ENCODE measurements at regions not wholly inside any gene's neighbourhood (a gene's known extent, or its start where the extent isn't known, plus 50 kb on each side); places are given as distances from the start of the nearest gene placed in this dataset.

DNA sequence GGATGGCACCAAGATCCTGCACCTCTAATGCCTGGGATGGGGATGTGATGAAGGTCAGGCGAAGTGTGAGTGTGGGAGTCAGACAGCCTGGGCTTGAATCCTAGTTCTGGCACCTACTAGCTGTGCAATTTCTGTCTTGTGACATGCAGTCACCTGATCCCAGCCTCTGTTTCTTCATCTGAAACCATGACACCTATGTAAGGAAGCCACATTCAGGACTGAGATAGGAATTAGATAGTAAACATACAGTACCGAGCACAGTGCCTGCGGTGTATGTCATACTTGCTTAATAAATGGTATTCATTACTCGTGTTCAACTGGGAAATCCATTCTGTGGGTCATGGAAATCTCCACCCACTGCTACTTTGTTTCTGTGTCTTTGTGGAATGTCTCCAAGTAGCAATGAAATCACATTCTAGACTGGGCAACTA is 140.6 kb upstream of the STC2 start:
- no peak overlapping the region for H3K27ac ChIP-seq (ENCODE audit: low read depth, low read length)
- H3K27me3 ChIP-seq (ENCODE audit: insufficient read depth, low read length, poor library complexity): no peaks in the 10 kb centered on the region
- DNase-seq: no peak
- H3K18ac ChIP-seq (ENCODE audit: low read length): no peak overlapping the region
- no peaks in the 10 kb centered on the region for H3K79me2 ChIP-seq (ENCODE audit: control insufficient read depth, insufficient read depth, low read length)
- H3K4me2 ChIP-seq (ENCODE audit: low read length): no peak overlapping the region
- no peak overlapping the region for H2AK5ac ChIP-seq (ENCODE audit: low read length)
- H2BK15ac ChIP-seq (replicated peaks; ENCODE audit: low read depth): no peak overlapping the region
- H3K9ac ChIP-seq (ENCODE audit: low read length): no peak overlapping the region
- H3K4me1 ChIP-seq (ENCODE audit: control insufficient read depth, low read depth, low read length): no peaks in the 10 kb centered on the region
- H2BK5ac ChIP-seq (ENCODE audit: low read length): no peak overlapping the region
- H3K79me1 ChIP-seq (ENCODE audit: low read length): no peaks in the 10 kb centered on the region
- H3K4me3 ChIP-seq (ENCODE audit: low read length): no peak overlapping the region
- no peak overlapping the region for H3K56ac ChIP-seq (ENCODE audit: low read length)
- no peak overlapping the region for H3K23ac ChIP-seq (ENCODE audit: low read length)
- no peak overlapping the region for H3K4ac ChIP-seq (ENCODE audit: low read depth, low read length)
- H4K8ac ChIP-seq (ENCODE audit: low read depth, low read length): no peak overlapping the region
- H4K5ac ChIP-seq (ENCODE audit: low read length): no peak overlapping the region
- no CpG with 5 or more reads among the region's 4 CpGs for WGBS (ENCODE audit: extremely low coverage, insufficient coverage, low lambda C conversion rate)
- H2BK120ac ChIP-seq (ENCODE audit: low read depth, low read length): no peak overlapping the region
- H3K36me3 ChIP-seq (ENCODE audit: control insufficient read depth, insufficient read depth, low read length): no peaks in the 10 kb centered on the region

DNA sequence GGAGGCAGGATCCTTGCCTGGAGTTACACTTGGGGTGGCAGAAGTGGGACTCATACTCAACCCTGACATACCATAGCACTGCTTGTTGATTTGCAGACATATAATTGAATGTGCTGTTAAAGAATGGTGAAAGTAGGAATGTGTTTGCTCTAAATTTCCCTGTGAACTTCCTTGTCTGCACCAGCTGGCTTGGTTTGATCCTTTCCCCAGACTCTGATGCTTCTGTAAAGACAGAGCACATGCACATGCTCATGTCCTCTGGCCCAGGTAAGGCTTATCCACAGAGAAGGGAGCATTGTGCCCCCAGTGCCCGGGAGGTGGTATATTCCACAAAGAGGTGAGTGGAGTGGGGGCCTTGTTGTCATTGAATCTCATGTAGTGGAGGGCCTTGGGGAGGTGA is 138.0 kb upstream of the STC2 start:
- Histone ChIP-seq H3K79me2 (ENCODE audit: control insufficient read depth, insufficient read depth, low read length) (no peaks in the 10 kb centered on the region), H3K79me1 (ENCODE audit: low read length) (no peaks in the 10 kb centered on the region), H4K5ac (ENCODE audit: low read length) (no peak overlapping the region), H3K27me3 (ENCODE audit: insufficient read depth, low read length, poor library complexity) (no peaks in the 10 kb centered on the region), H3K4me2 (ENCODE audit: low read length) (no peak overlapping the region), H2BK120ac (ENCODE audit: low read depth, low read length) (no peak overlapping the region), H3K23ac (ENCODE audit: low read length) (no peak overlapping the region), H3K9ac (ENCODE audit: low read length) (no peak overlapping the region), H3K56ac (ENCODE audit: low read length) (no peak overlapping the region), H2AK5ac (ENCODE audit: low read length) (no peak overlapping the region), H3K4ac (ENCODE audit: low read depth, low read length) (no peak overlapping the region), H2BK15ac (replicated peaks; ENCODE audit: low read depth) (no peak overlapping the region), H4K8ac (ENCODE audit: low read depth, low read length) (no peak overlapping the region), H3K18ac (ENCODE audit: low read length) (no peak overlapping the region), H3K4me1 (ENCODE audit: control insufficient read depth, low read depth, low read length) (no peaks in the 10 kb centered on the region), H3K4me3 (ENCODE audit: low read length) (no peak overlapping the region), H3K27ac (ENCODE audit: low read depth, low read length) (no peak overlapping the region), H2BK5ac (ENCODE audit: low read length) (no peak overlapping the region), H3K36me3 (ENCODE audit: control insufficient read depth, insufficient read depth, low read length) (no peaks in the 10 kb centered on the region)
- WGBS (ENCODE audit: extremely low coverage, insufficient coverage, low lambda C conversion rate): no CpG with 5 or more reads among the region's 1 CpG
- DNase-seq: no peak

DNA sequence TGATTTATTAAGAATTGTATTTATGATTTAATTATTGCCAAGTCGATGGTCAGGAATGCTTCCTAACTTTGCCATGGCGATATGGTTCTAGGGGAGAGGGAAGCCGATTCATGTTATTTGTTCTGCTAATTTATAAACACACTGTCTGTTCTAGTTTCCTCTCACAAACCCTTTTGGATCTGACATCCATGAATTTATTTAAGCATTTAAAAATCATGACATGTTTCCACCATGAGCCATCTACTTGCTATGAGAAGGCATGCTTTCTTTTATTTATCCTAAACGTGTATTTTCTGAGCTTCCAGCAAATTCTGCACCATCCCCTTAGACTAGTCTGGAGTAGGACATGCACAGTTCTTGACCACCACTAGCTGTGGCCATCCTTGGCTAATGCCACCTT is 136.6 kb upstream of the STC2 start:
- Histone ChIP-seq H3K79me2 (ENCODE audit: control insufficient read depth, insufficient read depth, low read length) (no peaks in the 10 kb centered on the region), H3K27me3 (ENCODE audit: insufficient read depth, low read length, poor library complexity) (no peaks in the 10 kb centered on the region), H4K8ac (ENCODE audit: low read depth, low read length) (no peak overlapping the region), H2BK5ac (ENCODE audit: low read length) (no peak overlapping the region), H3K27ac (ENCODE audit: low read depth, low read length) (no peak overlapping the region), H4K5ac (ENCODE audit: low read length) (no peak overlapping the region), H3K56ac (ENCODE audit: low read length) (no peak overlapping the region), H3K18ac (ENCODE audit: low read length) (no peak overlapping the region), H3K4me1 (ENCODE audit: control insufficient read depth, low read depth, low read length) (no peaks in the 10 kb centered on the region), H2BK15ac (replicated peaks; ENCODE audit: low read depth) (no peak overlapping the region), H3K36me3 (ENCODE audit: control insufficient read depth, insufficient read depth, low read length) (no peaks in the 10 kb centered on the region), H3K4me3 (ENCODE audit: low read length) (no peak overlapping the region), H2BK120ac (ENCODE audit: low read depth, low read length) (no peak overlapping the region), H3K79me1 (ENCODE audit: low read length) (no peaks in the 10 kb centered on the region), H3K4me2 (ENCODE audit: low read length) (no peak overlapping the region), H3K4ac (ENCODE audit: low read depth, low read length) (no peak overlapping the region), H3K23ac (ENCODE audit: low read length) (no peak overlapping the region), H2AK5ac (ENCODE audit: low read length) (no peak overlapping the region), H3K9ac (ENCODE audit: low read length) (no peak overlapping the region)
- DNase-seq: no peak
- WGBS (ENCODE audit: extremely low coverage, insufficient coverage, low lambda C conversion rate): no CpG with 5 or more reads among the region's 4 CpGs

DNA sequence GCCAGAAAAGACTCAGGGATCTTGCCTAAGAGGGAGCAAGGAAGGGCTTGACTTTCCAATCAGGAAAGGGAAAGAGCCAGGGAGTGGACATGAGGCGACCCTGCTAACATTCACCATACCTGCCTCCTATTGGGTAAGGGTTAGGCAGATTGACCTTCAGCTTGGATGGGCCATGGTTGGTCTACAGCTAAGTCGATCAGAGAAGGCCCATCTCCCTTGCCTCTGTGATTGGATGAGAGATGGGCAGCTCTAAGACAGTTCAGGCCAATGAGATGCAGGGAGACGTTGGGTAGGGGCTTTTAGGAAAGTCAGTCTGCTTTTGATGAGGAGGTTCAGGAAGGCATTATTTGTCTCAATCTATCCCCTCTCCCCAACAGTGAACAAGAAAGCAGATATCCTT is 135.0 kb upstream of the STC2 start:
- WGBS (ENCODE audit: extremely low coverage, insufficient coverage, low lambda C conversion rate): no CpG with 5 or more reads among the region's 3 CpGs
- Histone ChIP-seq H3K4me2 (ENCODE audit: low read length) (no peak overlapping the region), H4K5ac (ENCODE audit: low read length) (no peak overlapping the region), H3K4me1 (ENCODE audit: control insufficient read depth, low read depth, low read length) (no peaks in the 10 kb centered on the region), H2AK5ac (ENCODE audit: low read length) (no peak overlapping the region), H4K8ac (ENCODE audit: low read depth, low read length) (no peak overlapping the region), H3K27ac (ENCODE audit: low read depth, low read length) (no peak overlapping the region), H3K56ac (ENCODE audit: low read length) (no peak overlapping the region), H2BK5ac (ENCODE audit: low read length) (no peak overlapping the region), H3K18ac (ENCODE audit: low read length) (no peak overlapping the region), H3K79me1 (ENCODE audit: low read length) (no peaks in the 10 kb centered on the region), H2BK15ac (replicated peaks; ENCODE audit: low read depth) (no peak overlapping the region), H3K36me3 (ENCODE audit: control insufficient read depth, insufficient read depth, low read length) (no peaks in the 10 kb centered on the region), H3K79me2 (ENCODE audit: control insufficient read depth, insufficient read depth, low read length) (no peaks in the 10 kb centered on the region), H3K23ac (ENCODE audit: low read length) (no peak overlapping the region), H3K9ac (ENCODE audit: low read length) (no peak overlapping the region), H3K4ac (ENCODE audit: low read depth, low read length) (no peak overlapping the region), H2BK120ac (ENCODE audit: low read depth, low read length) (no peak overlapping the region), H3K4me3 (ENCODE audit: low read length) (no peak overlapping the region), H3K27me3 (ENCODE audit: insufficient read depth, low read length, poor library complexity) (no peaks in the 10 kb centered on the region)
- DNase-seq: no peak

DNA sequence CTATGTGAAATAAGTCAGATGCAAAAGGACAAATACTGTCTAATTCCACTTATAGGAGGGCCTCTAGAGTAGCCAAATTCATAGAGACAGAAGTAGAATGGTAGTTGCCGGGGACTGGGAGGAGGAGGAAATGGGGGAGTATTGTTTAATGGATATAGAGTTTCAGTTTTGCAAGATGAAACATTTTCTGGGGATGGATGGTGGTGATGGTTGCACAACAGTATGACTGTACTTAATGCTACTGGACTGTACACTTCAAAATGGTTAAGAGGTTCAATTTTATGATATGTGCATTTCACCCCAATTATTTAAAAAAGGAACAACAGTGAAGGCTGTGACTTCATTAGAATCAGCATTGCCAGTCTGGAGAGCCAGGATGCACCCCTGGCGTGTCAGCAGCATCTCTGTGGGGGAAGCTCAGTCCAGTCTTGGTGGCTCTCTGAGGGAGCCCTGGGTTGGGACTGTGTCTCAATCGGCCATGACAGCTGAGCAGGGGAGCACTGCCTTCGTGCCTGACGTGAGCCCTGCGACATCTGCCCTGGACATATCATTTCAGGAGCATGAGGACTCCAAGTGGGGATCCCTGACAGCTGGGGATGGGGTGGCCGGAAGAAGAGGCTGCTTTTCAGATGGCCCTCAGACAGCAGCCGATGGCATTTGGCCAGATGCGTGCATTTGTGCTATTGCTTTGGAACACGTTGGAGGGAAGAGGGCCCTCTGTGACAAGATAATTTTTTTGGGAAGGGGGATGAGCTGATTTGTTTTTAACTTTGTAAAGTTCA is 130.8 kb upstream of the STC2 start:
- Histone ChIP-seq H3K23ac (ENCODE audit: low read length) (no peak overlapping the region), H2AK5ac (ENCODE audit: low read length) (no peak overlapping the region), H3K79me1 (ENCODE audit: low read length) (no peaks in the 10 kb centered on the region), H2BK120ac (ENCODE audit: low read depth, low read length) (no peak overlapping the region), H3K56ac (ENCODE audit: low read length) (no peak overlapping the region), H4K5ac (ENCODE audit: low read length) (no peak overlapping the region), H3K4me3 (ENCODE audit: low read length) (no peak overlapping the region), H3K27ac (ENCODE audit: low read depth, low read length) (no peak overlapping the region), H2BK15ac (replicated peaks; ENCODE audit: low read depth) (no peak overlapping the region), H2BK5ac (ENCODE audit: low read length) (no peak overlapping the region), H3K27me3 (ENCODE audit: insufficient read depth, low read length, poor library complexity) (no peaks in the 10 kb centered on the region), H3K4me2 (ENCODE audit: low read length) (no peak overlapping the region), H3K4me1 (ENCODE audit: control insufficient read depth, low read depth, low read length) (no peaks in the 10 kb centered on the region), H3K18ac (ENCODE audit: low read length) (no peak overlapping the region), H3K9ac (ENCODE audit: low read length) (no peak overlapping the region), H3K79me2 (ENCODE audit: control insufficient read depth, insufficient read depth, low read length) (no peaks in the 10 kb centered on the region), H3K36me3 (ENCODE audit: control insufficient read depth, insufficient read depth, low read length) (no peaks in the 10 kb centered on the region), H4K8ac (ENCODE audit: low read depth, low read length) (no peak overlapping the region), H3K4ac (ENCODE audit: low read depth, low read length) (no peak overlapping the region)
- no peak for DNase-seq
- WGBS (ENCODE audit: extremely low coverage, insufficient coverage, low lambda C conversion rate): no CpG with 5 or more reads among the region's 10 CpGs

DNA sequence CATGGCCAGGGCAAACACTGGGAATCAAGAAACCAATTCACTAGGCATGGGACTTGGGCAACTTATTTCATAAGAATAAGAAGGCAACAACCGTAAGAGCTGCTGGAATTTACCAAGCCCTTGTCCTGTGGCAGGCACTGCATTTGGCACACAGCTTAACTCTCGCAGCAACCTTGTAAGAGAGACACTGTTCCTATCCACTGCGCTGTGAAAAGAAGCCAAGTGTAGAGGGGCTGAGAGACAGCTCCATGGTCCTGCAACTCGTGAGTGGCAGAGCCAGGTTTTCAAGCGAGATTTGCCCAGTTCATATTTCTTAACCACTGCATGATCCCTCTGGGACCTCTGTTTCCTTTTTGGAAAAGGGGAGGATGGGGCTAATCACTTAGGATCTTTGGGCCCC is 129.3 kb upstream of the STC2 start:
- H4K8ac ChIP-seq (ENCODE audit: low read depth, low read length): no peak overlapping the region
- H3K27ac ChIP-seq (ENCODE audit: low read depth, low read length): no peak overlapping the region
- no peaks in the 10 kb centered on the region for H3K4me1 ChIP-seq (ENCODE audit: control insufficient read depth, low read depth, low read length)
- no peaks in the 10 kb centered on the region for H3K36me3 ChIP-seq (ENCODE audit: control insufficient read depth, insufficient read depth, low read length)
- H3K56ac ChIP-seq (ENCODE audit: low read length): no peak overlapping the region
- H3K4ac ChIP-seq (ENCODE audit: low read depth, low read length): no peak overlapping the region
- no peak overlapping the region for H3K9ac ChIP-seq (ENCODE audit: low read length)
- no peak for DNase-seq
- H3K79me1 ChIP-seq (ENCODE audit: low read length): no peaks in the 10 kb centered on the region
- H3K23ac ChIP-seq (ENCODE audit: low read length): no peak overlapping the region
- H3K27me3 ChIP-seq (ENCODE audit: insufficient read depth, low read length, poor library complexity): no peaks in the 10 kb centered on the region
- H3K18ac ChIP-seq (ENCODE audit: low read length): no peak overlapping the region
- H3K4me2 ChIP-seq (ENCODE audit: low read length): no peak overlapping the region
- H2BK120ac ChIP-seq (ENCODE audit: low read depth, low read length): no peak overlapping the region
- H3K4me3 ChIP-seq (ENCODE audit: low read length): no peak overlapping the region
- no peaks in the 10 kb centered on the region for H3K79me2 ChIP-seq (ENCODE audit: control insufficient read depth, insufficient read depth, low read length)
- H2BK15ac ChIP-seq (replicated peaks; ENCODE audit: low read depth): no peak overlapping the region
- WGBS (ENCODE audit: extremely low coverage, insufficient coverage, low lambda C conversion rate): no CpG with 5 or more reads among the region's 5 CpGs
- H2BK5ac ChIP-seq (ENCODE audit: low read length): no peak overlapping the region
- no peak overlapping the region for H4K5ac ChIP-seq (ENCODE audit: low read length)
- H2AK5ac ChIP-seq (ENCODE audit: low read length): no peak overlapping the region

Data from mesendoderm (in vitro differentiated cells).